OCI-LY7 (cell line): ENCODE measurements at regions not wholly inside any gene's neighbourhood (a gene's known extent, or its start where the extent isn't known, plus 50 kb on each side); places are given as distances from the start of the nearest gene placed in this dataset.

Source experiments
- BruUV-seq: library from RNA; stranded (reverse); fragments of 400-500 nt; replicated peaks from 2 replicates; lab custom pipeline; 2021; lab: Mats Ljungman, UMichigan
- CTCF ChIA-PET: fragments of 300-600 bp; sonication (Branson Sonifier 250); formaldehyde crosslinking; loops from one replicate; lab custom pipeline; 2022; ENCODE audit warnings: antibody characterized with exemption; ENCODE audit not compliant: unreplicated experiment; lab: Charles Lee
- POLR2A ChIA-PET: fragments of 300-600 bp; sonication (Branson Sonifier 250); formaldehyde crosslinking; loops from one replicate; lab custom pipeline; 2022; ENCODE audit warnings: antibody characterized with exemption; lab: Charles Lee
- DNase-seq: peaks from one replicate; pipeline ENCODE4 v3.0.0-alpha.2; 2015; ENCODE audit warnings: low spot score
- H2AFZ ChIP-seq: fragments of 200-600 bp; sonication (generic), shearing (Covaris generic); 2 replicates; pipeline ENCODE4 v1.6.1; 2014; ENCODE audit warnings: mild to moderate bottlenecking, antibody characterized with exemption, low read length, moderate library complexity
- H3K27ac ChIP-seq: fragments of 200-600 bp; sonication (generic); 2 replicates; pipeline ENCODE4 v1.5.1; 2014; ENCODE audit warnings: mixed run types, low read depth, mild to moderate bottlenecking, moderate library complexity, low read length, inconsistent platforms; ENCODE audit not compliant: poor library complexity, severe bottlenecking
- H3K36me3 ChIP-seq: fragments of 200-600 bp; sonication (generic); 2 replicates; pipeline ENCODE4 v1.6.1; 2014; ENCODE audit warnings: mild to moderate bottlenecking, antibody characterized with exemption, low read length, moderate library complexity, mixed read lengths; ENCODE audit not compliant: insufficient read depth
- H3K4me1 ChIP-seq: fragments of 200-600 bp; sonication (generic); 2 replicates; pipeline ENCODE4 v1.5.1; 2014; ENCODE audit warnings: mild to moderate bottlenecking, low read length; ENCODE audit not compliant: insufficient read depth, poor library complexity, severe bottlenecking
- H3K4me2 ChIP-seq: fragments of 200-600 bp; sonication (generic); 2 replicates; pipeline ENCODE4 v1.6.1; 2014; ENCODE audit warnings: mild to moderate bottlenecking, low read length
- H3K4me3 ChIP-seq: fragments of 200-600 bp; sonication (generic); 2 replicates; pipeline ENCODE4 v1.5.1; 2014; ENCODE audit warnings: mild to moderate bottlenecking, low read depth, low read length; ENCODE audit not compliant: poor library complexity, severe bottlenecking
- H3K79me2 ChIP-seq: fragments of 200-600 bp; sonication (generic); 2 replicates; pipeline ENCODE4 v1.6.1; 2016; ENCODE audit warnings: low read depth, mild to moderate bottlenecking, low read length, moderate library complexity, mixed read lengths; ENCODE audit not compliant: insufficient read depth
- H3K9me2 ChIP-seq: fragments of 200-600 bp; sonication (generic); 2 replicates; pipeline ENCODE4 v1.6.1; 2016; ENCODE audit warnings: mild to moderate bottlenecking, low read length, mixed read lengths; ENCODE audit not compliant: insufficient read depth
- H3K9me3 ChIP-seq: fragments of 200-600 bp; sonication (generic); 2 replicates; pipeline ENCODE4 v1.6.1; 2014; ENCODE audit warnings: mild to moderate bottlenecking, mixed run types, low read length, mixed read lengths
- H4K20me1 ChIP-seq: fragments of 200-600 bp; sonication (generic); 2 replicates; pipeline ENCODE4 v1.6.1; 2014; ENCODE audit warnings: mild to moderate bottlenecking, antibody characterized with exemption, low read length, moderate library complexity, mixed read lengths; ENCODE audit not compliant: insufficient read depth
- EZH2phosphoT487 ChIP-seq: fragments of 200-600 bp; sonication (generic); IDR thresholded peaks from 2 replicates; pipeline ENCODE4 v1.6.1; 2018; ENCODE audit warnings: low read depth, borderline replicate concordance, mild to moderate bottlenecking, mixed run types, antibody characterized with exemption, low read length, moderate library complexity, mixed read lengths
- intact Hi-C: fragments of 100-400 bp; cut with micrococcal nuclease; formaldehyde crosslinking; loops from one replicate; pipeline ENCODE4 v1.10.0; 2022; ENCODE audit not compliant: unreplicated experiment
- TF ChIP-seq, protein P1 (sequence below): fragments of 200-600 bp; sonication (generic); conservative IDR thresholded peaks from 2 replicates; pipeline ENCODE4 v1.5.1; 2014; ENCODE audit warnings: mild to moderate bottlenecking, antibody characterized with exemption, low read length, moderate library complexity, mixed read lengths

DNA sequence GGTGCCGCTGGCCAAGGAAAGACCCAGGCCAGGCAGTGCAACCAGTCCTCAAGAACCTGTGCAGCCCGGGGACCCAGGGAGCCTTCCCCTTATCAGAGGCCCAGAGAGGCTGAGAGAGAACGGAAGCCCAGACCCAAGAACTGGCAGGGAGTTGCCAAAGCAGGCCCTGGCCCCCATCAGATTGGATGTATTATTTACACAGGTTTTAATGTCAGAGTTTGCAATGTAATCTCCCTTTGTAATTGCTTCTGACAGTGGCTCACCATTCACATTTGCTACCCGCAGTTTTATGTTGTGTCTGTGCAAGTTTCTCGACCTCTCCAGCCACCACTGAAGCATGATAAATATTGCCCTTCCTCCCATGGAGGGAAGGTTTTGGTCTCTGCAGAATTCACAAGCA, 660.9 kb downstream of the LIG4 start:
- H2AFZ ChIP-seq: no peak overlapping the region
- no peaks in the 10 kb centered on the region for H3K9me2 ChIP-seq
- no peak overlapping the region for H3K27ac ChIP-seq
- no peaks in the 10 kb centered on the region for H3K36me3 ChIP-seq
- H3K4me3 ChIP-seq: no peak overlapping the region
- no peaks in the 10 kb centered on the region for H3K9me3 ChIP-seq
- no peak overlapping the region for H3K4me2 ChIP-seq
- ChIA-PET CTCF (no interaction called here), POLR2A (no interaction called here)
- no peaks in the 10 kb centered on the region for H3K4me1 ChIP-seq
- no TSS peak for BruUV-seq
- intact Hi-C loops: no loop called here
- no peaks in the 10 kb centered on the region for H3K79me2 ChIP-seq
- H4K20me1 ChIP-seq: no peaks in the 10 kb centered on the region
- TF ChIP-seq, protein P1, sequence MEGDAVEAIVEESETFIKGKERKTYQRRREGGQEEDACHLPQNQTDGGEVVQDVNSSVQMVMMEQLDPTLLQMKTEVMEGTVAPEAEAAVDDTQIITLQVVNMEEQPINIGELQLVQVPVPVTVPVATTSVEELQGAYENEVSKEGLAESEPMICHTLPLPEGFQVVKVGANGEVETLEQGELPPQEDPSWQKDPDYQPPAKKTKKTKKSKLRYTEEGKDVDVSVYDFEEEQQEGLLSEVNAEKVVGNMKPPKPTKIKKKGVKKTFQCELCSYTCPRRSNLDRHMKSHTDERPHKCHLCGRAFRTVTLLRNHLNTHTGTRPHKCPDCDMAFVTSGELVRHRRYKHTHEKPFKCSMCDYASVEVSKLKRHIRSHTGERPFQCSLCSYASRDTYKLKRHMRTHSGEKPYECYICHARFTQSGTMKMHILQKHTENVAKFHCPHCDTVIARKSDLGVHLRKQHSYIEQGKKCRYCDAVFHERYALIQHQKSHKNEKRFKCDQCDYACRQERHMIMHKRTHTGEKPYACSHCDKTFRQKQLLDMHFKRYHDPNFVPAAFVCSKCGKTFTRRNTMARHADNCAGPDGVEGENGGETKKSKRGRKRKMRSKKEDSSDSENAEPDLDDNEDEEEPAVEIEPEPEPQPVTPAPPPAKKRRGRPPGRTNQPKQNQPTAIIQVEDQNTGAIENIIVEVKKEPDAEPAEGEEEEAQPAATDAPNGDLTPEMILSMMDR: no peak
- TF ChIP-seq EZH2phosphoT487: no peak
- no peak for DNase-seq

DNA sequence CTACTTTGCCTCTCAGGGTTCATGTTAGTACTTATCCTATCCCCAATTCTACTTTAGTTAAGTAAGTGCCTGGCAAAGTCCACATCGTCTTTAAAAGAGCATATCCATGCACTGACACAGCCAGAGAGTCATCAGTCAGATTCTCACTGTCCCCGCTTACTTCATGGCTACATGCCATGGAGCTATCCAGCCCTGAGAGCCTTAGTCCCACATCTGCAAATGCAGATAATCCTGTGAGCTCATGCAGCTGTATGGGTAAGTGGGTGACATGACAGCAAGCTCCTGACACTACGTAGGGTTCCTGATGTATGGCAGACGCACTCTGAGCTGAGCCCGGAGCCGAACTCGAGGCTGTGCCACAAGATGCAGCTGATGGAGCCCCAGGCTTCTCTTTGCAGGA, 661.5 kb downstream of the LIG4 start:
- Histone ChIP-seq H3K79me2 (no peaks in the 10 kb centered on the region), H3K9me2 (no peaks in the 10 kb centered on the region), H3K4me2 (no peak overlapping the region), H3K4me3 (no peak overlapping the region), H3K27ac (no peak overlapping the region), H3K9me3 (no peaks in the 10 kb centered on the region), H3K4me1 (no peaks in the 10 kb centered on the region), H2AFZ (no peak overlapping the region), H3K36me3 (no peaks in the 10 kb centered on the region), H4K20me1 (no peaks in the 10 kb centered on the region)
- intact Hi-C loops: no loop called here
- BruUV-seq: no TSS peak
- CTCF ChIA-PET: no interaction called here
- DNase-seq: no peak
- TF ChIP-seq, protein P1: no peak
- POLR2A ChIA-PET: interaction anchor here (1.1 kb wide), 1 partner anchor 9 kb away, joined by 3 read pairs; no protein-coding TSS in a partner anchor

DNA sequence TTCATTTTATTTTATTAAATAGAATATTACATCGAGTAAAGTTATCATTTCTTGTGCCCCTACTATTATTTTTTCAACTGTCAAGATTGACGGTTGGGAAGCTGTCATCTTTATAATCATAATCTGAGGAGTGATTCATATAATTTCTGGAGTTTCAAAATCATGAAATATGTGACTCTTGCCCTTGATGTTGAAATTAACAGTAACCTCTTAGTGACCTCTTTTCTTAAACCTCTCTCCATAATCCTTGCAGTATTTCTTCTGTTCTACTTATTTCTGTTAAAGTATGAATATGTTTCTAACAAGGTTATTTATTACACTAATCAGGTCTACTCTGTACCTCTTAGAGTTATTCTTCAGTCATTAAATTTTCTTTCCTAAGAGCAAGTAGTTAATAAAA, 663.8 kb downstream of the LIG4 start:
- Histone ChIP-seq H3K36me3 (no peaks in the 10 kb centered on the region), H3K79me2 (no peaks in the 10 kb centered on the region), H3K4me3 (no peak overlapping the region), H3K9me3 (no peaks in the 10 kb centered on the region), H3K4me2 (no peak overlapping the region), H3K9me2 (no peaks in the 10 kb centered on the region), H3K4me1 (no peaks in the 10 kb centered on the region), H3K27ac (no peak overlapping the region), H2AFZ (no peak overlapping the region), H4K20me1 (no peaks in the 10 kb centered on the region)
- POLR2A ChIA-PET: no interaction called here
- intact Hi-C loops: no loop called here
- CTCF ChIA-PET: no interaction called here
- DNase-seq: no peak
- no TSS peak for BruUV-seq
- no peak for TF ChIP-seq EZH2phosphoT487
- TF ChIP-seq, protein P1: no peak
